SK-N-SH (cell line): ENCODE measurements at regions not wholly inside any gene's neighbourhood (a gene's known extent, or its start where the extent isn't known, plus 50 kb on each side); places are given as distances from the start of the nearest gene placed in this dataset.

Experiments
- EP300 ChIP-seq, 2 experiments: IDR thresholded peaks; 2 replicates each; pipeline versions ENCODE4 v1.4.0 to v1.6.1; 2012; ENCODE audit warnings: borderline replicate concordance in 1 of 2, low read depth in 1 of 2, low read length in 1 of 2
- EZH2phosphoT487 ChIP-seq: fragments of 200-600 bp; sonication (generic); IDR thresholded peaks from 2 replicates; pipeline ENCODE4 v1.6.1; 2017; ENCODE audit warnings: low read depth, mixed run types, mild to moderate bottlenecking, antibody characterized with exemption, moderate library complexity, borderline replicate concordance
- JUND ChIP-seq: IDR thresholded peaks from 2 replicates; pipeline ENCODE4 v1.4.0; 2012
- MXI1 ChIP-seq: IDR thresholded peaks from 2 replicates; pipeline ENCODE4 v1.6.1; 2012; ENCODE audit warnings: mild to moderate bottlenecking, low read depth, low read length, improper control_type of control experiment
- POLR2AphosphoS5 ChIP-seq: IDR thresholded peaks from 2 replicates; pipeline ENCODE4 v1.6.1; 2012; ENCODE audit warnings: low read depth, low read length
- RCOR1 ChIP-seq: fragments of 150-350 bp; IDR thresholded peaks from 2 replicates; pipeline ENCODE4 v1.6.1; 2017; ENCODE audit warnings: antibody characterized with exemption, low read length
- TF ChIP-seq, protein P1 (sequence below): fragments of 200-600 bp; sonication (generic); IDR thresholded peaks from 2 replicates; pipeline ENCODE4 v1.6.1; 2017; ENCODE audit warnings: antibody characterized with exemption, mild to moderate bottlenecking, moderate library complexity
- TF ChIP-seq, protein P2 (sequence below): IDR thresholded peaks from 2 replicates; pipeline ENCODE4 v1.4.0; 2012; ENCODE audit warnings: low read depth, borderline replicate concordance

DNA sequence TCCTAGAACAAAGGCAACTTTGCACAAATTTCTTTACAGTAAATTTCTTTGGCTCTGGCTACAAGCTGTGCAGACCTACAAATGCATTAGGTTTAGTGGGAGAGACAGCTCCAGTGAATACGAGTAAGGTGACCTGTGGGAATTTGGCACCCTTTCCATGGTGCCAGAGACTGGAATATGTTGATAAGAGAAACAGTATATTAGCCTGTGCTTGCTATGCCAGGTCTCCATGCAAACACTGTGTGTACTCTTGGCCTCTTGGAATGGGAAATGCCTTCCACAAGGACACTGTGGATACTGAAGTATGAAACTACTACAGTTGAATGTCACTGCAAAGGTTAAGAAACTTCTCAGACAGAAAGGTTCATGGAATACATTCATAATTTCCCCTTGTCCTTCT is 458.5 kb downstream of the IRX1 start:
- no peak for TF ChIP-seq EP300 (IDR thresholded peaks at IDR 0.05; ENCODE audit: borderline replicate concordance in 1 of 2, low read depth in 1 of 2, low read length in 1 of 2)
- TF ChIP-seq, protein P1, sequence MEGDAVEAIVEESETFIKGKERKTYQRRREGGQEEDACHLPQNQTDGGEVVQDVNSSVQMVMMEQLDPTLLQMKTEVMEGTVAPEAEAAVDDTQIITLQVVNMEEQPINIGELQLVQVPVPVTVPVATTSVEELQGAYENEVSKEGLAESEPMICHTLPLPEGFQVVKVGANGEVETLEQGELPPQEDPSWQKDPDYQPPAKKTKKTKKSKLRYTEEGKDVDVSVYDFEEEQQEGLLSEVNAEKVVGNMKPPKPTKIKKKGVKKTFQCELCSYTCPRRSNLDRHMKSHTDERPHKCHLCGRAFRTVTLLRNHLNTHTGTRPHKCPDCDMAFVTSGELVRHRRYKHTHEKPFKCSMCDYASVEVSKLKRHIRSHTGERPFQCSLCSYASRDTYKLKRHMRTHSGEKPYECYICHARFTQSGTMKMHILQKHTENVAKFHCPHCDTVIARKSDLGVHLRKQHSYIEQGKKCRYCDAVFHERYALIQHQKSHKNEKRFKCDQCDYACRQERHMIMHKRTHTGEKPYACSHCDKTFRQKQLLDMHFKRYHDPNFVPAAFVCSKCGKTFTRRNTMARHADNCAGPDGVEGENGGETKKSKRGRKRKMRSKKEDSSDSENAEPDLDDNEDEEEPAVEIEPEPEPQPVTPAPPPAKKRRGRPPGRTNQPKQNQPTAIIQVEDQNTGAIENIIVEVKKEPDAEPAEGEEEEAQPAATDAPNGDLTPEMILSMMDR, result no peak
- TF ChIP-seq, protein P2, sequence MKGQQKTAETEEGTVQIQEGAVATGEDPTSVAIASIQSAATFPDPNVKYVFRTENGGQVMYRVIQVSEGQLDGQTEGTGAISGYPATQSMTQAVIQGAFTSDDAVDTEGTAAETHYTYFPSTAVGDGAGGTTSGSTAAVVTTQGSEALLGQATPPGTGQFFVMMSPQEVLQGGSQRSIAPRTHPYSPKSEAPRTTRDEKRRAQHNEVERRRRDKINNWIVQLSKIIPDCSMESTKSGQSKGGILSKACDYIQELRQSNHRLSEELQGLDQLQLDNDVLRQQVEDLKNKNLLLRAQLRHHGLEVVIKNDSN, result no peak
- no peak for TF ChIP-seq MXI1
- no peak for TF ChIP-seq JUND
- TF ChIP-seq POLR2AphosphoS5, result no peak
- TF ChIP-seq EZH2phosphoT487, result no peak
- TF ChIP-seq RCOR1, result no peak
